ENCODE measurements at regions not wholly inside any gene's neighbourhood (a gene's known extent, or its start where the extent isn't known, plus 50 kb on each side); places are given as distances from the start of the nearest gene placed in this dataset.

- no peaks in the 10 kb centered on the region for H3K4me1 ChIP-seq (ENCODE audit: control insufficient read depth, extremely low read depth, insufficient read depth, low read length)
- H2AFZ ChIP-seq (ENCODE audit: low read depth, low read length): no peak overlapping the region
- H3K9me1 ChIP-seq (replicated peaks; ENCODE audit: control insufficient read depth, extremely low read depth, insufficient read depth, low read length): no peaks in the 10 kb centered on the region
- no peak overlapping the region for H3K9ac ChIP-seq (replicated peaks; ENCODE audit: extremely low read depth, insufficient read depth, low read length)
- no peaks in the 10 kb centered on the region for H4K20me1 ChIP-seq (replicated peaks; ENCODE audit: control insufficient read depth, extremely low read depth, insufficient read depth, low read length)
- no peaks in the 10 kb centered on the region for H3K27me3 ChIP-seq (ENCODE audit: control insufficient read depth in 2 of 2, insufficient read depth in 2 of 2, low read length in 2 of 2)
- CTCF ChIA-PET: interaction anchor here (1.8 to 1.9 kb wide), 2 partner anchors 26 to 419 kb away, joined by 4 to 11 read pairs; no protein-coding TSS in a partner anchor
- H3K79me2 ChIP-seq (ENCODE audit: control insufficient read depth, insufficient read depth, low read length): no peaks in the 10 kb centered on the region
- H3K4me2 ChIP-seq (ENCODE audit: insufficient read depth, low read length): no peak overlapping the region
- POLR2A ChIA-PET: no interaction called here
- no TSS peak for BruUV-seq (replicated peaks)
- H3K9me3 ChIP-seq (replicated peaks; ENCODE audit: control insufficient read depth, insufficient read depth, low read length): no peaks in the 10 kb centered on the region
- no peaks in the 10 kb centered on the region for H3K36me3 ChIP-seq (ENCODE audit: control insufficient read depth in 2 of 2, extremely low read depth in 1 of 2, insufficient read depth in 2 of 2, low read length in 2 of 2)
- intact Hi-C loops (cut with micrococcal nuclease): no loop called here
- H3K4me3 ChIP-seq (replicated peaks in 1 of 3; ENCODE audit: insufficient read depth in 1 of 3, low read depth in 1 of 3, low read length in 3 of 3): no peak overlapping the region
- TF ChIP-seq CTCF (IDR thresholded peaks at IDR 0.05; ENCODE audit: extremely low read depth in 1 of 2, insufficient read depth in 1 of 2, low read depth in 1 of 2, low read length in 2 of 2) (no peak), MYC (IDR thresholded peaks at IDR 0.05; ENCODE audit: low read depth, low read length) (no peak), EZH2 (IDR thresholded peaks at IDR 0.05; ENCODE audit: borderline replicate concordance, low read depth, low read length, severe bottlenecking) (no peak), JUN (IDR thresholded peaks at IDR 0.05; ENCODE audit: borderline replicate concordance, insufficient read depth, insufficient read length, low read depth) (no peak), GATA2 (IDR thresholded peaks at IDR 0.05; ENCODE audit: insufficient read depth, insufficient read length, low read depth, low read length) (no peak), POLR2AphosphoS5 (IDR thresholded peaks at IDR 0.05; ENCODE audit: insufficient read depth, low read depth, low read length) (no peak), MAX (IDR thresholded peaks at IDR 0.05; ENCODE audit: insufficient read depth, insufficient read length) (no peak), POLR2A (IDR thresholded peaks at IDR 0.05; ENCODE audit: low read depth, low read length) (no peak), FOS (IDR thresholded peaks at IDR 0.05; ENCODE audit: borderline replicate concordance, insufficient read depth, low read length) (no peak)
- H3K27ac ChIP-seq (ENCODE audit: insufficient read depth, low read depth, low read length): no peak overlapping the region
- no peak for FAIRE-seq
- DNase-seq (ENCODE audit: low read depth, low spot score): no peak
- dilution Hi-C loops (cut with MboI; ENCODE audit: extremely low pct_ligation_motif_present, low sequenced_read_pairs): no loop called here
Measured at GRCh38 chr16:86099326-86099725, 200.4 kb downstream of the IRF8 start.

Data from endothelial cell of umbilical vein (primary cell).